Neural crest cell (in vitro differentiated cells): ENCODE measurements at regions not wholly inside any gene's neighbourhood (a gene's known extent, or its start where the extent isn't known, plus 50 kb on each side); places are given as distances from the start of the nearest gene placed in this dataset.

ENCODE experiments used
- DNase-seq: peaks from one replicate; pipeline ENCODE4 v3.0.0; 2021; ENCODE audit warnings: low read depth, mixed read lengths, low spot score
- H3K27ac Mint-ChIP-seq: one replicate; pipeline ENCODE4 v1.8.0; 2021; ENCODE audit warnings: mild to moderate bottlenecking, mixed read lengths; ENCODE audit not compliant: unreplicated experiment
- H3K27me3 Mint-ChIP-seq: 2 replicates; pipeline ENCODE4 v1.8.0; 2021; ENCODE audit warnings: low read depth, mild to moderate bottlenecking, mixed read lengths
- H3K36me3 Mint-ChIP-seq: 2 replicates; pipeline ENCODE4 v1.8.0; 2021; ENCODE audit warnings: low read depth, mild to moderate bottlenecking, mixed read lengths
- H3K4me1 Mint-ChIP-seq: 2 replicates; pipeline ENCODE4 v1.8.0; 2021; ENCODE audit warnings: mixed read lengths
- H3K4me3 Mint-ChIP-seq: one replicate; pipeline ENCODE4 v1.8.0; 2021; ENCODE audit warnings: mild to moderate bottlenecking, mixed read lengths
- H3K9me3 Mint-ChIP-seq: 2 replicates; pipeline ENCODE4 v1.8.0; 2021; ENCODE audit warnings: mixed read lengths
- CTCF ChIP-seq: fragments of 200-600 bp; sonication (generic); conservative IDR thresholded peaks from 2 replicates; pipeline ENCODE4 v1.5.0; 2021; ENCODE audit warnings: antibody characterized with exemption, mild to moderate bottlenecking

GRCh38 chr11:27868709-27869108 lies 168.5 kb upstream of the BDNF start:
- no peak for TF ChIP-seq CTCF

GRCh38 chr11:27868226-27868625 lies 168.0 kb upstream of the BDNF start:
- Mint-ChIP-seq H3K27ac (no peak overlapping the region), H3K4me3 (no peak overlapping the region), H3K27me3 (peaks cover 15% of the 10 kb centered on the region), H3K4me1 (no peaks in the 10 kb centered on the region), H3K9me3 (no peaks in the 10 kb centered on the region), H3K36me3 (no peaks in the 10 kb centered on the region)
- no peak for TF ChIP-seq CTCF
- no peak for DNase-seq

More at GRCh38 chr11:27868709-27869108, 168.5 kb upstream of the BDNF start:
- H3K4me3 Mint-ChIP-seq, result no peak overlapping the region
- H3K27me3 Mint-ChIP-seq, result peaks cover 15% of the 10 kb centered on the region
- no peaks in the 10 kb centered on the region for H3K36me3 Mint-ChIP-seq
- no peaks in the 10 kb centered on the region for H3K9me3 Mint-ChIP-seq
- no peak for DNase-seq
- no peaks in the 10 kb centered on the region for H3K4me1 Mint-ChIP-seq
- H3K27ac Mint-ChIP-seq, result no peak overlapping the region

GRCh38 chr11:27865105-27865504 lies 164.8 kb upstream of the BDNF start:
- no peak for TF ChIP-seq CTCF
- H3K27me3 Mint-ChIP-seq, result peaks cover 15% of the 10 kb centered on the region
- no peak for DNase-seq
- no peaks in the 10 kb centered on the region for H3K9me3 Mint-ChIP-seq
- no peak overlapping the region for H3K4me3 Mint-ChIP-seq
- no peaks in the 10 kb centered on the region for H3K36me3 Mint-ChIP-seq
- H3K27ac Mint-ChIP-seq, result no peak overlapping the region
- H3K4me1 Mint-ChIP-seq, result no peaks in the 10 kb centered on the region

GRCh38 chr11:27864611-27865010 lies 164.4 kb upstream of the BDNF start:
- no peak for DNase-seq
- no peak overlapping the region for H3K4me3 Mint-ChIP-seq
- TF ChIP-seq CTCF, result no peak
- no peaks in the 10 kb centered on the region for H3K4me1 Mint-ChIP-seq
- H3K27me3 Mint-ChIP-seq, result peaks cover 15% of the 10 kb centered on the region
- H3K9me3 Mint-ChIP-seq, result no peaks in the 10 kb centered on the region
- H3K36me3 Mint-ChIP-seq, result no peaks in the 10 kb centered on the region
- H3K27ac Mint-ChIP-seq, result no peak overlapping the region

GRCh38 chr11:27864091-27864491 lies 163.8 kb upstream of the BDNF start:
- no peak overlapping the region for H3K27ac Mint-ChIP-seq
- no peak for TF ChIP-seq CTCF
- peaks cover 15% of the 10 kb centered on the region for H3K27me3 Mint-ChIP-seq
- no peaks in the 10 kb centered on the region for H3K9me3 Mint-ChIP-seq
- no peaks in the 10 kb centered on the region for H3K36me3 Mint-ChIP-seq
- no peak overlapping the region for H3K4me3 Mint-ChIP-seq
- no peaks in the 10 kb centered on the region for H3K4me1 Mint-ChIP-seq
- DNase-seq, result no peak

GRCh38 chr11:27863637-27864036 lies 163.4 kb upstream of the BDNF start:
- DNase-seq, result no peak
- Mint-ChIP-seq H3K4me1 (no peaks in the 10 kb centered on the region), H3K4me3 (no peak overlapping the region), H3K36me3 (no peaks in the 10 kb centered on the region), H3K27me3 (peaks cover 16% of the 10 kb centered on the region), H3K9me3 (no peaks in the 10 kb centered on the region), H3K27ac (no peak overlapping the region)
- TF ChIP-seq CTCF, result no peak
